Liver (tissue), 7 donors: ENCODE measurements at regions not wholly inside any gene's neighbourhood (a gene's known extent, or its start where the extent isn't known, plus 50 kb on each side); places are given as distances from the start of the nearest gene placed in this dataset.

Experiments
- DNase-seq: peaks from one replicate; pipeline ENCODE4 v3.0.0-alpha.2; 2017; ENCODE audit warnings: low spot score
- H3K27ac ChIP-seq, 2 donors: one replicate each; pipeline ENCODE4 v1.7.0; 2013; ENCODE audit warnings: inconsistent platforms in 2 of 2, low read length in 2 of 2, control low read depth in 1 of 2, low read depth in 1 of 2, mild to moderate bottlenecking in 1 of 2
- H3K27me3 ChIP-seq, 4 donors: one replicate each; pipeline versions ENCODE4 v1.6.1 to v1.7.0; 2013; ENCODE audit warnings: low read length in 3 of 4, inconsistent platforms in 1 of 4, mild to moderate bottlenecking in 1 of 4, moderate library complexity in 1 of 4; ENCODE audit not compliant: control insufficient read depth in 4 of 4, insufficient read depth in 4 of 4
- H3K36me3 ChIP-seq, 4 donors: one replicate each; pipeline versions ENCODE4 v1.6.1 to v1.7.0; 2013; ENCODE audit warnings: low read length in 3 of 4, mild to moderate bottlenecking in 3 of 4, low read depth in 1 of 4, moderate library complexity in 1 of 4; ENCODE audit not compliant: control insufficient read depth in 4 of 4, insufficient read depth in 3 of 4
- H3K4me1 ChIP-seq, 4 donors: one replicate each; pipeline versions ENCODE4 v1.6.1 to v1.7.0; 2013; ENCODE audit warnings: low read length in 3 of 4, mild to moderate bottlenecking in 3 of 4, moderate library complexity in 1 of 4; ENCODE audit not compliant: control insufficient read depth in 4 of 4, insufficient read depth in 4 of 4
- H3K4me3 ChIP-seq, 3 donors: one replicate each; pipeline versions ENCODE4 v1.6.1 to v1.7.0; 2013; ENCODE audit warnings: low read length in 3 of 3, control low read depth in 1 of 3, low read depth in 1 of 3, mild to moderate bottlenecking in 1 of 3
- H3K9ac ChIP-seq, 2 donors: one replicate each; pipeline ENCODE4 v1.7.0; 2013; ENCODE audit warnings: low read length in 2 of 2, mild to moderate bottlenecking in 2 of 2, moderate library complexity in 2 of 2, control low read depth in 1 of 2, low read depth in 1 of 2
- H3K9me3 ChIP-seq, 4 donors: one replicate each; pipeline versions ENCODE4 v1.6.1 to v1.7.0; 2013; ENCODE audit warnings: low read length in 3 of 4; ENCODE audit not compliant: control insufficient read depth in 4 of 4
- ATF3 ChIP-seq: IDR thresholded peaks from 2 replicates; pipeline ENCODE4 v1.6.1; 2016; ENCODE audit warnings: antibody characterized with exemption
- EGR1 ChIP-seq, 2 donors: IDR thresholded peaks; 2 replicates each; pipeline ENCODE4 v1.6.1; 2016 to 2018; ENCODE audit warnings: antibody characterized with exemption in 2 of 2, low read depth in 2 of 2
- FOXA1 ChIP-seq: IDR thresholded peaks from 2 replicates; pipeline ENCODE4 v1.6.1; 2016; ENCODE audit warnings: antibody characterized with exemption
- FOXA2 ChIP-seq: IDR thresholded peaks from 2 replicates; pipeline ENCODE4 v1.6.1; 2016; ENCODE audit warnings: antibody characterized with exemption
- GABPA ChIP-seq, 2 donors: IDR thresholded peaks in 1 of 2; conservative IDR thresholded peaks in 1 of 2; 2 replicates each; pipeline ENCODE4 v1.6.1; 2016; ENCODE audit warnings: antibody characterized with exemption in 2 of 2, mild to moderate bottlenecking in 1 of 2, moderate library complexity in 1 of 2
- HNF4A ChIP-seq, 2 donors: conservative IDR thresholded peaks; 2 replicates each; pipeline ENCODE4 v1.6.1; 2016; ENCODE audit warnings: antibody characterized with exemption in 2 of 2, mild to moderate bottlenecking in 2 of 2
- HNF4G ChIP-seq: IDR thresholded peaks from 2 replicates; pipeline ENCODE4 v1.6.1; 2016; ENCODE audit warnings: antibody characterized with exemption
- JUND ChIP-seq, 2 donors: IDR thresholded peaks; 2 replicates each; pipeline ENCODE4 v1.6.1; 2016; ENCODE audit warnings: antibody characterized with exemption in 2 of 2
- NR2F2 ChIP-seq: IDR thresholded peaks from 2 replicates; pipeline ENCODE4 v1.6.1; 2016; ENCODE audit warnings: antibody characterized with exemption
- REST ChIP-seq: IDR thresholded peaks from 2 replicates; pipeline ENCODE4 v1.6.1; 2016; ENCODE audit warnings: antibody characterized with exemption, mild to moderate bottlenecking
- SP1 ChIP-seq: IDR thresholded peaks from 2 replicates; pipeline ENCODE4 v1.6.1; 2018; ENCODE audit warnings: antibody characterized with exemption, mild to moderate bottlenecking
- TAF1 ChIP-seq: conservative IDR thresholded peaks from 2 replicates; pipeline ENCODE4 v1.6.1; 2016; ENCODE audit warnings: antibody characterized with exemption, mild to moderate bottlenecking
- YY1 ChIP-seq: IDR thresholded peaks from 2 replicates; pipeline ENCODE4 v1.6.1; 2016; ENCODE audit warnings: antibody characterized with exemption, mild to moderate bottlenecking
- WGBS: extraction: QIAGEN DNeasy Blood & Tissue Kit; methylation state at CpG from one replicate; pipeline ENCODE4 v1.1.7; 2013; 5-methylcytosine and 5-hydroxymethylcytosine counted together
- TF ChIP-seq, protein P1 (sequence below): IDR thresholded peaks from 2 replicates; pipeline ENCODE4 v1.6.1; 2016; ENCODE audit warnings: antibody characterized with exemption
- TF ChIP-seq, protein P2 (sequence below): IDR thresholded peaks from 2 replicates; pipeline ENCODE4 v1.6.1; 2016; ENCODE audit warnings: antibody characterized with exemption
- donor health status: healthy.
- donor health status: healthy.
- donor health status: healthy.
- donor health status: healthy.

DNA sequence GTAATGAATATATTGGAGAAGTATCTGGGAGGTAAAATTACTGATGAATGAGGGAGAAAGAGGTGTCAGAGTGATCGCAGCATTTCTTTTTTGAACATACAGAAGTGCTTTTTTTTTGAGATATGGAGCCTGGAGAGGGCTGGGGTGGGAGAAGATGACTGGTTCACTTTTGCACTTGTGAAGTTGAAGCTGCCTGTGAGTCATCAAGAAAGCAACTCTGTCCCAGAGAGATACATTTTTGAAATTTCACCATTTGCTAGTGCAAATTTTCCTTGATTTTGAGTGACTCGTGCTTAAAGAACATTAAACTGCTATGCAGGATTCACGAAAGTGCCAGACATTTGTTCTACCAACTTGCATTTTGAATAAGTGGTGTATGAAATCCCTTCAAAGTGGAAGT, 81.8 kb downstream of the ADRA2A start:
- Histone ChIP-seq H3K4me3 (no peak overlapping the region), H3K27me3 (peaks cover 0 to 6% (median 1%) of the 10 kb centered on the region in 4 donors), H3K27ac (no peak overlapping the region), H3K9me3 (no peaks in the 10 kb centered on the region), H3K9ac (no peak overlapping the region), H3K36me3 (no peaks in the 10 kb centered on the region), H3K4me1 (no peaks in the 10 kb centered on the region)
- no peak for TF ChIP-seq GABPA (IDR thresholded peaks at IDR 0.05 in 1 of 2, conservative IDR thresholded peaks at IDR 0.05 in 1 of 2)
- no peak for TF ChIP-seq SP1
- no peak for TF ChIP-seq TAF1
- no peak for TF ChIP-seq NR2F2
- no peak for TF ChIP-seq HNF4G
- TF ChIP-seq, protein P1, sequence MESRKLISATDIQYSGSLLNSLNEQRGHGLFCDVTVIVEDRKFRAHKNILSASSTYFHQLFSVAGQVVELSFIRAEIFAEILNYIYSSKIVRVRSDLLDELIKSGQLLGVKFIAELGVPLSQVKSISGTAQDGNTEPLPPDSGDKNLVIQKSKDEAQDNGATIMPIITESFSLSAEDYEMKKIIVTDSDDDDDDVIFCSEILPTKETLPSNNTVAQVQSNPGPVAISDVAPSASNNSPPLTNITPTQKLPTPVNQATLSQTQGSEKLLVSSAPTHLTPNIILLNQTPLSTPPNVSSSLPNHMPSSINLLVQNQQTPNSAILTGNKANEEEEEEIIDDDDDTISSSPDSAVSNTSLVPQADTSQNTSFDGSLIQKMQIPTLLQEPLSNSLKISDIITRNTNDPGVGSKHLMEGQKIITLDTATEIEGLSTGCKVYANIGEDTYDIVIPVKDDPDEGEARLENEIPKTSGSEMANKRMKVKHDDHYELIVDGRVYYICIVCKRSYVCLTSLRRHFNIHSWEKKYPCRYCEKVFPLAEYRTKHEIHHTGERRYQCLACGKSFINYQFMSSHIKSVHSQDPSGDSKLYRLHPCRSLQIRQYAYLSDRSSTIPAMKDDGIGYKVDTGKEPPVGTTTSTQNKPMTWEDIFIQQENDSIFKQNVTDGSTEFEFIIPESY, result no peak
- DNase-seq, result no peak
- 85% methylated on average over 3 of the region's 3 CpGs for WGBS

- Histone ChIP-seq H3K9me3 (no peaks in the 10 kb centered on the region), H3K4me3 (no peak overlapping the region), H3K4me1 (no peaks in the 10 kb centered on the region), H3K9ac (no peak overlapping the region), H3K27ac (no peak overlapping the region), H3K27me3 (peaks cover 0 to 6% (median 0%) of the 10 kb centered on the region in 4 donors), H3K36me3 (no peaks in the 10 kb centered on the region)
- no peak for TF ChIP-seq EGR1 (IDR thresholded peaks at IDR 0.05; ENCODE audit: low read depth in 2 of 2)
- WGBS, result 59% methylated on average over 7 of the region's 7 CpGs
- no peak for DNase-seq
Observed at GRCh38 chr10:111161109-111161874, 84.5 kb downstream of the ADRA2A start.

- WGBS, result 94% methylated on average over 1 of the region's 1 CpG
- H3K9ac ChIP-seq, result no peak overlapping the region
- DNase-seq, result no peak
Observed at GRCh38 chr10:111171183-111171582, 94.4 kb downstream of the ADRA2A start.

More at GRCh38 chr10:111171183-111171582, 94.4 kb downstream of the ADRA2A start:
- H3K27ac ChIP-seq, result no peak overlapping the region
- no peaks in the 10 kb centered on the region for H3K9me3 ChIP-seq
- no peaks in the 10 kb centered on the region for H3K27me3 ChIP-seq
- TF ChIP-seq, protein P2, sequence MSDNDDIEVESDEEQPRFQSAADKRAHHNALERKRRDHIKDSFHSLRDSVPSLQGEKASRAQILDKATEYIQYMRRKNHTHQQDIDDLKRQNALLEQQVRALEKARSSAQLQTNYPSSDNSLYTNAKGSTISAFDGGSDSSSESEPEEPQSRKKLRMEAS, result no peak
- TF ChIP-seq YY1 (no peak), REST (no peak), FOXA1 (no peak), GABPA (IDR thresholded peaks at IDR 0.05 in 1 of 2, conservative IDR thresholded peaks at IDR 0.05 in 1 of 2) (no peak), NR2F2 (no peak), EGR1 (IDR thresholded peaks at IDR 0.05; ENCODE audit: low read depth in 2 of 2) (no peak), JUND (IDR thresholded peaks at IDR 0.05) (no peak), FOXA2 (no peak), ATF3 (no peak), HNF4A (conservative IDR thresholded peaks at IDR 0.05) (no peak), TAF1 (no peak)
- no peaks in the 10 kb centered on the region for H3K4me1 ChIP-seq
- no peak overlapping the region for H3K4me3 ChIP-seq
- no peaks in the 10 kb centered on the region for H3K36me3 ChIP-seq
